ENCODE measurements at regions not wholly inside any gene's neighbourhood (a gene's known extent, or its start where the extent isn't known, plus 50 kb on each side); places are given as distances from the start of the nearest gene placed in this dataset.

DNA sequence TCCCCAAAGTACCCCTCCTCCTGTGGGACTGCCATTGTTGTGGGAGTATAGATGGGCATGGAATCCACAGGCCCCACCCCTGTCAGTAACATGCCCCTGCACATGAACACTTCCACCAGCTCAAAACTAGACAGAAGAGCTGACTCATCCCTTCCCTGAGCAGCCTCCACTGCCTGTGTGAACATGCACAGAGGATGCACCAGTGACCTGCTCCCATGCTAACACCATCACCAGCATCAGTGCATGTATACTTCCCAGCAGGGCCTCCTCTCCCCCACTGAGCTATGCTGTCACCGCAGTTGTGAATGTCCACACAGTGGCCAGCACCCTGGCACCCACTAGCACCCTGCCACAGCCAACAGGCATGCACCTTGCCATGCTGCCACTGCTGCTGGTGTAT lies 939.8 kb downstream of the EFNA5 start:
- in situ Hi-C loops (cut with HindIII; ENCODE audit: low sequenced_read_pairs), result no loop called here
- no peak for DNase-seq (ENCODE audit: low read depth, low spot score)
- H3K4me3 ChIP-seq (ENCODE audit: low read depth, low read length), result no peak overlapping the region
- TF ChIP-seq, protein P1, sequence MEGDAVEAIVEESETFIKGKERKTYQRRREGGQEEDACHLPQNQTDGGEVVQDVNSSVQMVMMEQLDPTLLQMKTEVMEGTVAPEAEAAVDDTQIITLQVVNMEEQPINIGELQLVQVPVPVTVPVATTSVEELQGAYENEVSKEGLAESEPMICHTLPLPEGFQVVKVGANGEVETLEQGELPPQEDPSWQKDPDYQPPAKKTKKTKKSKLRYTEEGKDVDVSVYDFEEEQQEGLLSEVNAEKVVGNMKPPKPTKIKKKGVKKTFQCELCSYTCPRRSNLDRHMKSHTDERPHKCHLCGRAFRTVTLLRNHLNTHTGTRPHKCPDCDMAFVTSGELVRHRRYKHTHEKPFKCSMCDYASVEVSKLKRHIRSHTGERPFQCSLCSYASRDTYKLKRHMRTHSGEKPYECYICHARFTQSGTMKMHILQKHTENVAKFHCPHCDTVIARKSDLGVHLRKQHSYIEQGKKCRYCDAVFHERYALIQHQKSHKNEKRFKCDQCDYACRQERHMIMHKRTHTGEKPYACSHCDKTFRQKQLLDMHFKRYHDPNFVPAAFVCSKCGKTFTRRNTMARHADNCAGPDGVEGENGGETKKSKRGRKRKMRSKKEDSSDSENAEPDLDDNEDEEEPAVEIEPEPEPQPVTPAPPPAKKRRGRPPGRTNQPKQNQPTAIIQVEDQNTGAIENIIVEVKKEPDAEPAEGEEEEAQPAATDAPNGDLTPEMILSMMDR (IDR thresholded peaks at IDR 0.05; ENCODE audit: low read depth, low read length), result no peak

DNA sequence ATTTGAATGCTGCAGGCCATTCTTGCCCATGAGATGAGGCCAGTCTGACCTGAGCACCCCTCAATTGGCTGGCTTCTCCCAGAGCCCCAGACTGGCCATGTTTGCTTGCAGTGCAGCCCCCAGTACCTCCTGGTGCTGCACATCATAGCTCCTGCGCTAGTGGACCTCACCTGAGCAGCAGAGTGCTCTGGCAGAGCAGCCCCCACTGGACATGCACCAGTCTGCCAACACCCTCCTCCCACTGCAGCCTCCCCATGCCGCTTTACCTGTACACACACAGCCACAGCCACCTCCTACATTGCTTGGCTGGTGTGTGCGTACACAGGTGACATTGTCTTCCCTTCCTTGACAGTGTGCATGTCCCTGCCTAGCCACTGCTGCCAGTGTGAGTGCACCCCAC lies 940.2 kb downstream of the EFNA5 start:
- in situ Hi-C loops (cut with HindIII; ENCODE audit: low sequenced_read_pairs), result no loop called here
- DNase-seq (ENCODE audit: low read depth, low spot score), result no peak
- H3K4me3 ChIP-seq (ENCODE audit: low read depth, low read length), result no peak overlapping the region
- TF ChIP-seq, protein P1 (IDR thresholded peaks at IDR 0.05; ENCODE audit: low read depth, low read length), result no peak

DNA sequence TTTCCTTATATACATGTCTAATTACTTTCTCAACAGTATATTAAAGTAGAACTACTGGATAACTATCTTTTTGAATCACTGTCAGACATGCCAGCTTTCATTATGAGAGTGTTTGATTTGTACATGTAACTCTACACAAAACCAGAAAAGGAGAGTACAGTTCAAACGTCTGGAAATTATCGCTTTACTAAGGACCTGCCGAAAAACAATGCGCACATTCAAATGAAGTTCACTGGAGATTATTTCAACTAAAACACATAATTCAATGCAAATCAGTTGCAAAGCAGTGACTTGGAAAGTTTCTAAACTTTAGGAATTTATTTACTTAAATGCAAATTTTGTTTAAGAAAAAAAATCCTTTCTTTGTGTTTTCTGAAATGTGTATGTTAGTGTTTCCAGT lies 942.5 kb downstream of the EFNA5 start:
- no peak for DNase-seq (ENCODE audit: low read depth, low spot score)
- TF ChIP-seq, protein P1 (IDR thresholded peaks at IDR 0.05; ENCODE audit: low read depth, low read length), result no peak
- no peak overlapping the region for H3K4me3 ChIP-seq (ENCODE audit: low read depth, low read length)
- in situ Hi-C loops (cut with HindIII; ENCODE audit: low sequenced_read_pairs), result no loop called here

DNA sequence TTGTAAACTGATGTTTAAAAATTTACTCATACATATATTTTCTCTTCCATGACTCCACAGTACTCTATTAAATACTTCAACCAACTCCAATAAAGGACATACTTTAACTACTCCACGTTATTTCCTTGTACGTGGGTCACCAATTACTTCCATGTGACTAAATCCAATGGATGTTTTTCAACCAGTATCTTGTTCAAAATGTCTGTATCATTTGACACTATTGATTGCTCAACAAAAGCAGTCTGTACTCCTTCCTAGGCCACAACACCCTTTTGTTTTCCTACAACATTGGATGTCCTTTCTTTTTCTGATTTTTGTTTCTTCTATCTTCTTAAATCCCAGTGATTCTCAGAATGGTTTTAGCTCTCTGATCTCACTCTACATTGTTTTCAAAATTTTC lies 943.7 kb downstream of the EFNA5 start:
- no peak for DNase-seq (ENCODE audit: low read depth, low spot score)
- H3K4me3 ChIP-seq (ENCODE audit: low read depth, low read length), result no peak overlapping the region
- in situ Hi-C loops (cut with HindIII; ENCODE audit: low sequenced_read_pairs), result no loop called here
- TF ChIP-seq, protein P1 (IDR thresholded peaks at IDR 0.05; ENCODE audit: low read depth, low read length), result no peak

DNA sequence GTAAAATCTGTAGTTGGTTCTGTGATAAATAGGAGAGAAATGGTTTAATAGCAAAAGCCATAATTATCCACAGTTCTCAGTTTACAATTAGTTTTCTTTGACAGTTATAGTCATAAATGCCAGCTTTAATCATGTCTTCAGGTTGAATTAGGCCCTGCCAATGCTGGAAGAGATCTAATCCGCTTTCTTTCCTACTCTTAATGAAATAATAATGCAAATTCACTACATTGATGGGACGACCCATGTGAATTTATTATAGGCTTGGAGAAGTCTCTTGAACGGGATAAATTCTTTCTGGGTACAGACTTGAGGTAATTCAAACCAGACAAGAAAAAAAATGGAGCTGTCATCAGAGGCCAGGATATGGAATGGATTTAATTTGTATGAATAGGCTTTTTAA lies 950.4 kb downstream of the EFNA5 start:
- no peak overlapping the region for H3K4me3 ChIP-seq (ENCODE audit: low read depth, low read length)
- TF ChIP-seq, protein P1 (IDR thresholded peaks at IDR 0.05; ENCODE audit: low read depth, low read length), result no peak
- no peak for DNase-seq (ENCODE audit: low read depth, low spot score)
- in situ Hi-C loops (cut with HindIII; ENCODE audit: low sequenced_read_pairs), result no loop called here

DNA sequence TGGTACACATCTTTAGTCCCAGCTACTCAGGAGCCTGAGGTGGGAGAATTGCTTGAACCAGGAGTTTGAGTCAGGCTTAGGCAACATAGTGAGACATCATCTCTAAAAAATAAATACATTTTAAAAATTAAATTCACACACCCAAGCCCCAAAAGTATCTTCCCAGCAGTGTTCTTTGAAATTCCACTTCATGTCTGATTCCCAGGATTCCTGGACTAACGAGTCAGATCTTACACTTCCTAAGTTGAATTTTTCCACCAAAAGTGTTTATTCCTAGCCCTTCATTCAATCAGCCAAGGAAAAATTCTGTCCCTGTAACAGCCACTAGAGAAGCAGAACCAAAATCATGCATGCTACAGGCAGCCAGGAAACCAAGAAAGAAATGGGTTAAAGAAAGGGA lies 970.9 kb downstream of the EFNA5 start:
- TF ChIP-seq, protein P1 (IDR thresholded peaks at IDR 0.05; ENCODE audit: low read depth, low read length), result no peak
- DNase-seq (ENCODE audit: low read depth, low spot score), result no peak

DNA sequence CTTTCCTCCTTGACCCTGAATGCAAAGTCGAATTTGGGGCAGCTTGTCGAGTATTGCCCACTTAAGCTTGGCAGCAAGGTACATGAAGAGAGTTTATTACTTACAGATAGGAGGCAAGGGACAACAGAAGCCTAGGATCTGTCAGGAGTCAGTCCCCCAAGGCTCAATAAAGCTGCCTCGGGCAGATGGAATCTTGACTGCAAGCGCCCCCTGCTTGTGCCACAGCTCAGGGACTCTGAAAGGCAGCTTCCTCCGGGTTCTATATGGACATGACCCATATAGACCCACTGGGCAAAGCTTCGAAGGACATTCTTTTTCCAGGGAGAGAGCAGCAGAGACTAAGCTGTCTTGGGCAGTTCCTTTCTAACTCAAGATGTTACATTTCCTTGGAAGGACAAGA lies 971.5 kb downstream of the EFNA5 start:
- in situ Hi-C loops (cut with HindIII; ENCODE audit: low sequenced_read_pairs), result no loop called here
- H3K4me3 ChIP-seq (ENCODE audit: low read depth, low read length), result no peak overlapping the region
- TF ChIP-seq, protein P1 (IDR thresholded peaks at IDR 0.05; ENCODE audit: low read depth, low read length), result no peak
- DNase-seq (ENCODE audit: low read depth, low spot score), result no peak

More for the DNA sequence above, 970.9 kb downstream of the EFNA5 start:
- H3K4me3 ChIP-seq (ENCODE audit: low read depth, low read length), result no peak overlapping the region
- in situ Hi-C loops (cut with HindIII; ENCODE audit: low sequenced_read_pairs), result no loop called here
